KBM-7 (cell line): ENCODE measurements at regions not wholly inside any gene's neighbourhood (a gene's known extent, or its start where the extent isn't known, plus 50 kb on each side); places are given as distances from the start of the nearest gene placed in this dataset.

Experiments used
- DNase-seq: peaks from one replicate; pipeline ENCODE4 v3.0.0-alpha.2; 2015
- in situ Hi-C: fragments of 300-500 bp; cut with MboI; formaldehyde crosslinking; loops from 2 replicates; pipeline ENCODE4 v1.14.3; 2020; ENCODE audit warnings: low sequenced_read_pairs, low pct_unique_long_range_greater_than_20kb, mixed read lengths

- DNase-seq: no peak
- in situ Hi-C loops: no loop called here
These were observed 98.5 kb upstream of the ELOVL6 start for GRCh38 chr4:110296892-110297291.

DNA sequence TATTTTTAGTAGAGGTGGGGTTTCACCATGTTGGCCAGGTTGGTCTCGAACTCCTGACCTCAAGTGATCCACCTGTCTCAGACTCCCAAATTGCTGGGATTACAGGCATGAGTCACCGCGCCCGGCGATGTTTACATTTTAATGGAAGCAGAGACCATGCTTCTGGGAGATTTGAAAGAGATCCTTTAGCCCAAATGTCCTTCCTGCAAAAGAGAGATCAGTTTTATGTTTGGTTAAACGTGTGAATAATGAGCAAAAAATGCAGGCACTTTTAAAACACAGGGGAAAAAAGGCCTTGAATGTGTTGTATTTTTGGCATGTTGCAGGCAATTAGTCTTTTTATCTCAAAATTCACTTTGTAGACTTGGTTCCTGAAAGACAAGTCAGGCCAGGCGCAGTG lies 95.8 kb upstream of the ELOVL6 start:
- in situ Hi-C loops: no loop called here
- no peak for DNase-seq

GRCh38 chr4:110292994-110293744 lies 94.8 kb upstream of the ELOVL6 start:
- no peak for DNase-seq
- in situ Hi-C loops: no loop called here

DNA sequence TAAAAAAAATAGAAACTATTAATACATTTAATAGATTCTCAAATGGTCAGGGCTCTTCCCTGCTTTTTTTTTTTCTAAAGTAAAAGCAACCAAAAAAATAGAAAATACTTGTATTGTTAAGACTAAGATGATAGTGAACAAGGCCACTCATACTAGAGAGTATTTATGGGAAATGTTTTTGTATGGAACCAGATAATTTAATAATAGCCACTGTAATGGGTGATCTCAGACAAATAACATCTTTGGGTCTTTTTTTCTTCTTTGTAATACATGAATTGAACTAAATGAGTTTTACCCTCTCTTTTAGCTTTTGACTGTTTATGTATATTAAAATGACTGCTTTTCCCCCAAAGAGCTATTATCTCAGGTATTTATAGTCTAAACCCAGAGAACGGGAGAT lies 92.1 kb upstream of the ELOVL6 start:
- in situ Hi-C loops: no loop called here
- DNase-seq: no peak

GRCh38 chr4:110289601-110290100 lies 91.2 kb upstream of the ELOVL6 start:
- DNase-seq: no peak
- in situ Hi-C loops: no loop called here

DNA sequence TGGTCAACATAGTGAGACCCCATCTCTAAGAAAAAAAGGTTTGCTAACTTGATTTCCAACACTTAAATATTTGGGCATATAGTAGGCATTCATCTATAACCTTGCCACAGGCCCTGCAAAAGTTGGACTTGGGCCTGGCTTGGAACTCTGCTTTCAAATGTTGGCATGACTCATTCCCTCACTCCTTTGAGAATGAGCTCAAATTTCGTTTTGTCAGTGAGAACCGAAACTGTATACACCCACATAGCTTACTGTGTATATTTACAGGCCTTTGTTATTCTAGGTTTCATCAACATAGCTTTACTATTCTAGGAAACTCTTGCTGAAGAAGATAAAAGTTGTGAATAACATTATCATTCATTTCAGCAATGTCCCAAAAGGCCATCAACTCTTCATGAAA lies 88.7 kb upstream of the ELOVL6 start:
- in situ Hi-C loops: no loop called here
- no peak for DNase-seq

GRCh38 chr4:110278127-110278526 lies 79.7 kb upstream of the ELOVL6 start:
- in situ Hi-C loops: no loop called here
- DNase-seq: no peak

DNA sequence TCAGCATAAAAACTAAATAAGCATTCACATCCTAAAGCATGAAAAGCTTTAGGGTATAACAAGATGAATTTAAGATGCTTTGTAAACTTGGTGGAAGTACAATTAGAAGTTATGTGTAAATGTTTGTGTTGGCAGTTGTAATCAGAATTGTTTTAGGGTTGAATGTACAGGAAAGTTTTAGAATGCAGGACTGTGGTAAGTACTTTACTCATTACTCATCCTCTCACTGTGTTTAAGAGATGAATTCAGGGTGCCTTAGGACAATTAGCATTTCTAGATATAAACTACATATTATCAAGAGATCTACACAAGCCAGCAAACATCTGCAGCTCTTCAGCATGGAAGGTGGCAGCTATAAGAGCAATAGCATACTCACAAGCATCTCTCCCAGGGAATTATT lies 77.5 kb upstream of the ELOVL6 start:
- no peak for DNase-seq
- in situ Hi-C loops: no loop called here

DNA sequence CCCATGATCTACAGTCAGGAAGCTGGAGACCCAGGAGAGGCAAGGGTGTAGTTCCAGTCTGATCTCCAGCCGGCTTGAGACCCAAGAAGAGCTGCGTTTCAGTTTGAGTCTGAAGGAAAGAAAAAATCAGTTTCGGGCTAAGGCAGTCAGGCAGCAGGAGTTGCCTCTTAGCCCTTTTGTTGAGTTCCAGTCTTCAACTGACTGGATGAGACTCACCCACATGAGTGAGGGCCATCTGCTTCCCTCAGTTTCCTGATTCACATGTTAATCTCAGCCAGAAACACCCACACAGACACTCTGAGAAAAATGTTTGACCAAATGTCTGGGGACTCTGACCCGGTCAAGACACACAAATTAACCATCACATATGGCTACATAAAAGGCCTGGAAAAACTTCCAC lies 73.6 kb upstream of the ELOVL6 start:
- in situ Hi-C loops: no loop called here
- no peak for DNase-seq

DNA sequence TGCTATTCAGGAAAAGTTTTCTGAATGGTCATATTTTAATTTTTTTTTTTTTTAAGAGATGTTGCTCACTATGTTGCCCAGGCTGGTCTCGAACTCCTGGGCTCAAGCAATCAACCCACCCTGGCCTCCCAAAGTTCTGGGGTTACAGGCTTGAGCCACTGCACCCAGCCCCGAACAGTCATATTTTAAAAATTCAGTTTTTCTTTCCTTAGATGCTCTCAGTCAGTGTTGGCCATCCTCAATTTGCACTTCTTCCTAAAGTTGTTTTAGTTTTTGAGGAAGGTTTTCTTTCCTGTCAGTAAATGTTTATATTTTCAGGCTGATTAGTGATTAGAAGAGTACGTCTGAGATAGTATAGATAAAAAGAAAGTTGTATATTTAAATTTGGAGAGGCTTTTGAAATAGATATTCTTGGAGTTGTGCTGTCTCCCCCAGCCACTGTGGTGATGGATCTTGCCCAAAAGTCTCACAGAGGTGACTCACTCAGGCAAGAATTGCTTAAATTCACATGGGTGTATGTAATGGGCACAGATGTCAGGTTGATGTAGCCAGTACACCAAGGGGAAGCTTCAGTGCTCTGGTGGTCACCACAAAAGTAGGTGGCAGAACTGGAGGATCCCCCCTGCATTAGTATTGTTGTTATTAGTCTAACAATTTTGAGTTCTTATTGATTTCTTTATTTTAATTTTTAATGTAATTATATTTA lies 72.2 kb upstream of the ELOVL6 start:
- no peak for DNase-seq
- in situ Hi-C loops: no loop called here

DNA sequence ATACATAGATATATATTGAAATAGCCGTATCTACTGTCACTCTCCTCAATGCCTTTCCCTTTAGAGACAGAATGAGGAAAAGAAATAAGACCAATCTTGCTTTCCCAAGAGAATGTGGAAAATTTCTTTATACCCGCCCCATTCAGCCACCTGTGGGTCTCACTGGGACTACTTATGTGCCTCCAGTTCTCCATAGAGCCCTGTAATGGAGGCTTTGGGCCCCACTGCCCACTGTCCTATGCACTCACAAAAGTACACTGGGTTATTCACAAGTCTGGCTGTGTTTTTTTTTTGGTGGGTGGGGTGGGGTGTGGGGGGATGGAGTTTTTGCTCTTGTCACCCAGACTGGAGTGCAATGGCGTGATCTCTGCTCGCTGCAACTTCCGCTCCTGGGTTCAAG lies 70.4 kb upstream of the ELOVL6 start:
- DNase-seq: no peak
- in situ Hi-C loops: no loop called here

GRCh38 chr4:110268352-110268751 lies 69.9 kb upstream of the ELOVL6 start:
- no peak for DNase-seq

GRCh38 chr4:110266136-110266535 lies 67.7 kb upstream of the ELOVL6 start:
- DNase-seq: no peak
- in situ Hi-C loops: no loop called here

More at GRCh38 chr4:110268352-110268751, 69.9 kb upstream of the ELOVL6 start:
- in situ Hi-C loops: no loop called here

DNA sequence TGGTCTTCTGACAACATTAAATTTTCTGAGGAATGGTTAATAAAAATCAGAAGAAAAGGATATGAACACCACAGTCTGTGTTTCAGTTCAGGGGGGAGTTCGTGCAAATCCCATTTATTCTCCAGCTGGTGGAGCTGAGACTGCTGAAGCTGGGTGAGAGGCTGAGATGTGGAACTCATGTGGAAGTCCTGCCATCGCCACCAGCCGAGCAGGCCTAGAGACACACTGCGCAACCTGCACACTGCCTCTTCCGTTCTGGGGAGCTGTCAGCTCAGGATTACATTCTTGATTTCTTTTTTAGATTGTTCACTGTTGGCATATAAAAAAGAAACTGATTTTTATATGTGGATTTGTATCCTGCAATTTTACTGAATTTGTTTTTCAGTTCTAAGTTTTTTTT lies 66.6 kb upstream of the ELOVL6 start:
- no peak for DNase-seq
- in situ Hi-C loops: no loop called here

DNA sequence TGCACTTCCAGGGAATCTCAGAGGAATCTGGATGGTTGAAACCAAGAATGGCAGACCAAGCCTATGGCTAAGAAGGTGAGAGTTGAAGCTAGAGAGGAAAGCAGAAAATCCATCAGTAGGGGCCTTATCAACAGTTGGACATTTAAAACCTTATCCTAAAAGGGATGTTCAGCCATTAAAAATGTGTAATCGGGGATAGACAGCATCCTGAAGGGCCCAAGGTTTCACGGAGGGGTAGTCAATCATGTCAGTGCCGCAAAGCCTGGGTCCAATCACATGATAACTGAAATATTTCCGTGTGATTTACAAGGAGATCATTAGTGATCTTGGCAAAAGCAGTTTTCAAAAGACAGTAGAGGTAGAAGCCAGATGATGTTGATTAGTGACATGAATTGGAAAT lies 61.9 kb upstream of the ELOVL6 start:
- in situ Hi-C loops: no loop called here
- no peak for DNase-seq

GRCh38 chr4:110250023-110250387 lies 51.6 kb upstream of the ELOVL6 start:
- in situ Hi-C loops: no loop called here
- DNase-seq: no peak

- no peak for DNase-seq
These were observed 50.4 kb upstream of the ELOVL6 start for GRCh38 chr4:110248831-110249253.

More at GRCh38 chr4:110248831-110249253, 50.4 kb upstream of the ELOVL6 start:
- in situ Hi-C loops: no loop called here
